Left ventricle myocardium inferior (tissue), 1 donor: ENCODE measurements at regions not wholly inside any gene's neighbourhood (a gene's known extent, or its start where the extent isn't known, plus 50 kb on each side); places are given as distances from the start of the nearest gene placed in this dataset.

Experiments used
- DNase-seq: peaks from one replicate; pipeline ENCODE4 v3.0.0-alpha.2; 2020
- H3K27ac ChIP-seq: fragments of 200-600 bp; replicated peaks from 2 replicates; pipeline ENCODE4 v1.8.0; 2021
- H3K27me3 ChIP-seq: fragments of 200-600 bp; 2 replicates; pipeline ENCODE4 v1.8.0; 2021; ENCODE audit warnings: low read depth
- H3K36me3 ChIP-seq: fragments of 200-600 bp; 2 replicates; pipeline ENCODE4 v1.8.0; 2021
- H3K4me1 ChIP-seq: fragments of 200-600 bp; 2 replicates; pipeline ENCODE4 v1.8.0; 2021
- H3K4me3 ChIP-seq: fragments of 200-600 bp; 2 replicates; pipeline ENCODE4 v1.8.0; 2021; ENCODE audit warnings: mild to moderate bottlenecking, moderate library complexity
- H3K9me3 ChIP-seq: fragments of 200-600 bp; replicated peaks from 2 replicates; pipeline ENCODE4 v1.8.0; 2021
- CTCF ChIP-seq: fragments of 200-600 bp; IDR thresholded peaks from 2 replicates; pipeline ENCODE4 v1.8.0; 2021; ENCODE audit warnings: antibody characterized with exemption, mild to moderate bottlenecking, borderline replicate concordance
- intact Hi-C: fragments of 100-400 bp; cut with micrococcal nuclease; formaldehyde crosslinking; loops from one replicate; pipeline ENCODE4 v1.11.0; 2022
- donor health status: DM: no; HTN: yes; CAD: no; lungs with severe emphysema.

GRCh38 chr10:90306187-90306586 is 551.7 kb downstream of the HTR7 start:
- no peak overlapping the region for H3K4me3 ChIP-seq
- H3K9me3 ChIP-seq = peaks cover 14% of the 10 kb centered on the region
- no peak for DNase-seq
- intact Hi-C loops = no loop called here
- no peaks in the 10 kb centered on the region for H3K27me3 ChIP-seq
- no peaks in the 10 kb centered on the region for H3K4me1 ChIP-seq
- no peak overlapping the region for H3K27ac ChIP-seq
- no peak for TF ChIP-seq CTCF
- H3K36me3 ChIP-seq = no peaks in the 10 kb centered on the region

DNA sequence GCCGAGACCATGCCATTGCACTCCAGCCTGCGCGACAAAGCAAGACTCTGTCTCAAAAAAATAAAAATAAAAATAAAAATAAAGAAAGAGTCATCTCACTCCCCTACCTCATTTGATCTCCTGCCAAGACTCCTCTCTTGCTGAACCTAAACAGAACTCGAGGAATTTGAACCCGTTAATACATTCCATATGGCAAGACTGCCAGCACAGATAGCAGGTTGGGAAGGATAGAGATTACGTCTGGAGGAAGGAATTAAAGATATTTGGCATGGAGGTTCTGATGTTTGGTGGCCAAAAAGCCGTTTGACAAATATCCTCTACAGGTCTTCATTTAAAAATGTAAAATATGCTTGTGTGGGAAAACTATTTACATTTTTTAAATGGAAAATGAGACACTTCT is 549.6 kb downstream of the HTR7 start:
- DNase-seq = no peak
- Histone ChIP-seq H3K4me3 (no peak overlapping the region), H3K36me3 (no peaks in the 10 kb centered on the region), H3K9me3 (peaks cover 21% of the 10 kb centered on the region), H3K27ac (no peak overlapping the region), H3K4me1 (no peaks in the 10 kb centered on the region), H3K27me3 (no peaks in the 10 kb centered on the region)
- TF ChIP-seq CTCF = no peak
- intact Hi-C loops = no loop called here

DNA sequence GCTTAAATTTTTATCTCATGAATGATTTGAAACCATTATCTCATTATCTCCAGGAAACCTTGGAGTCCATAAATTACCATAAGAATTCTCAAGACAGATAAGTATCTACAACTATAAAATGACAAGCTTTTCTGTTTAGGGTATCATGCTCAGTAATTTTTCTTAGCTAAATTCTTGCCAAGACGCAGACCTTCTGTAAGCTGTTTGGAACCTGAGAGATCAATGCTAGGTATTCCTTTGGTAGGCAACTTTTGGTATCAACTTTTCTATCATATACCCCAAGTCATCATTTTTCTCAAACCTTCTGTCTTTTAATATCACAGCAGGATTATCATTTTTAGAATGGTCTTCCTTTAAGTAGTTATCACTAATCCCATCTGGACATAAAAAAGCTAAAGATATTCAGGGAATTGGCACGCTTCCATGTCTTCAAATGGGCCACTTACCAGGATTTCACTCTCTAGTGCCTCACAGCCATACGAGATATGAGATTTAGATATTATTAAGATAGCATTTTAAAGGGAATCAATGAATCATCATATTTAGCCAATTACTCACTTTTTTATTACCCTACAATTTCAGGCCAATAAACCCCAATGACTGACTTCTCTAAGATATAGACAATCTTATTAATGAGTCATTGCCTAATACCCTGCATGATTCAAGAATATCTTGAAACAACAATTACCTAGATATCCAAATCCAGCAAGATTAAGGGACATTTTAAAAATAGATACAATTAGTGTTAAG is 544.1 kb downstream of the HTR7 start:
- H3K9me3 ChIP-seq = peaks cover 14% of the 10 kb centered on the region
- no peak for DNase-seq
- intact Hi-C loops = no loop called here
- H3K36me3 ChIP-seq = no peaks in the 10 kb centered on the region
- H3K27me3 ChIP-seq = no peaks in the 10 kb centered on the region
- no peak overlapping the region for H3K27ac ChIP-seq
- no peak for TF ChIP-seq CTCF
- no peak overlapping the region for H3K4me3 ChIP-seq
- H3K4me1 ChIP-seq = no peaks in the 10 kb centered on the region

DNA sequence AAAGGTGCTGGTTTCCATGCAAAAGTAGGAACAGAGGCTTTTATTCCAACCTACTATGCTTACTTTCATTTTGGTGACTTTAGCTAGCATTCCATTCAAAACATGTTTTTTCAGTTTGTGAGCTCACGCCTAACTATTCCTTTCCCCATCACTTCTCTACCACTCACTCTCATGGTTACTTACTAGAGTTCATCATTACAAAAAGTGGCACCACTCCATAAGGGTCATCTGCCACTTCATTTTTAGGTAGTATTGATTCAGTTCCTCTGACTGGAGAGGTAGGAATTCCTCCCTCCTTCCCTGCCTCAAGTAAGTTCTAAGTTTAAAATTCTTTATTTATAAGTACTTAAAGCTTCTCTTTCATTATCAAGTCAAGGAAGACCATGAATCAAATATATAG is 543.1 kb downstream of the HTR7 start:
- Histone ChIP-seq H3K9me3 (peaks cover 6% of the 10 kb centered on the region), H3K4me3 (no peak overlapping the region), H3K4me1 (no peaks in the 10 kb centered on the region), H3K27ac (no peak overlapping the region), H3K27me3 (no peaks in the 10 kb centered on the region), H3K36me3 (no peaks in the 10 kb centered on the region)
- intact Hi-C loops = no loop called here
- TF ChIP-seq CTCF = no peak
- no peak for DNase-seq

- Histone ChIP-seq H3K4me3 (no peak overlapping the region), H3K27ac (no peak overlapping the region), H3K27me3 (no peaks in the 10 kb centered on the region), H3K36me3 (no peaks in the 10 kb centered on the region), H3K9me3 (peaks cover 4% of the 10 kb centered on the region), H3K4me1 (no peaks in the 10 kb centered on the region)
- TF ChIP-seq CTCF = no peak
- DNase-seq = no peak
- intact Hi-C loops = no loop called here
These were observed 540.7 kb downstream of the HTR7 start for GRCh38 chr10:90317172-90317571.
